MM.1S (cell line): ENCODE measurements at regions not wholly inside any gene's neighbourhood (a gene's known extent, or its start where the extent isn't known, plus 50 kb on each side); places are given as distances from the start of the nearest gene placed in this dataset.

Experiments used
- DNase-seq: peaks from one replicate; pipeline ENCODE4 v3.0.0-alpha.2; 2015
- H2AFZ ChIP-seq: fragments of 300-600 bp; sonication (generic); 2 replicates; pipeline ENCODE4 v1.6.0; 2016; ENCODE audit warnings: antibody characterized with exemption, low read length
- H3F3A ChIP-seq: fragments of 300-600 bp; sonication (generic); 2 replicates; pipeline ENCODE4 v1.6.1; 2016; ENCODE audit warnings: mild to moderate bottlenecking, antibody characterized with exemption, low read length, moderate library complexity, mixed read lengths; ENCODE audit not compliant: insufficient read depth
- H3K27ac ChIP-seq: fragments of 300-600 bp; sonication (generic); 2 replicates; pipeline ENCODE4 v1.5.1; 2016; ENCODE audit warnings: mild to moderate bottlenecking, low read length
- H3K27me3 ChIP-seq: fragments of 300-600 bp; sonication (generic); replicated peaks from 2 replicates; pipeline ENCODE4 v1.6.0; 2016; ENCODE audit warnings: low read length; ENCODE audit not compliant: insufficient read depth
- H3K36me3 ChIP-seq: fragments of 300-600 bp; sonication (generic); replicated peaks from 2 replicates; pipeline ENCODE4 v1.6.1; 2016; ENCODE audit warnings: mild to moderate bottlenecking, low read length, mixed read lengths; ENCODE audit not compliant: insufficient read depth
- H3K4me1 ChIP-seq: fragments of 300-600 bp; sonication (generic); 2 replicates; pipeline ENCODE4 v1.6.1; 2016; ENCODE audit warnings: low read length, mixed read lengths
- H3K4me2 ChIP-seq: fragments of 300-600 bp; sonication (generic); 2 replicates; pipeline ENCODE4 v1.6.0; 2016; ENCODE audit warnings: low read depth, low read length
- H3K4me3 ChIP-seq: fragments of 300-600 bp; sonication (generic); 2 replicates; pipeline ENCODE4 v1.5.1; 2016; ENCODE audit warnings: low read length, mixed read lengths
- H3K79me2 ChIP-seq: fragments of 300-600 bp; sonication (generic); 2 replicates; pipeline ENCODE4 v1.6.1; 2016; ENCODE audit warnings: mixed run types, low read length, mixed read lengths
- H3K9ac ChIP-seq: fragments of 300-600 bp; sonication (generic); 2 replicates; pipeline ENCODE4 v1.6.1; 2016; ENCODE audit warnings: low read length, mixed read lengths
- H3K9me2 ChIP-seq: fragments of 300-600 bp; sonication (generic); replicated peaks from 2 replicates; pipeline ENCODE4 v1.6.1; 2016; ENCODE audit warnings: mild to moderate bottlenecking, low read length, mixed read lengths; ENCODE audit not compliant: insufficient read depth
- H3K9me3 ChIP-seq: fragments of 300-600 bp; sonication (generic); replicated peaks from 2 replicates; pipeline ENCODE4 v1.6.1; 2016; ENCODE audit warnings: mild to moderate bottlenecking, low read length, mixed read lengths; ENCODE audit not compliant: insufficient read depth
- H4K20me1 ChIP-seq: fragments of 300-600 bp; sonication (generic); 2 replicates; pipeline ENCODE4 v1.6.1; 2016; ENCODE audit warnings: mild to moderate bottlenecking, low read length, moderate library complexity, mixed read lengths; ENCODE audit not compliant: insufficient read depth
- EZH2 ChIP-seq: fragments of 300-600 bp; sonication (generic); optimal IDR thresholded peaks from 2 replicates; pipeline ENCODE3; 2017; ENCODE audit warnings: low read depth, mild to moderate bottlenecking, antibody characterized with exemption, low read length, mixed read lengths
- EZH2phosphoT487 ChIP-seq: fragments of 300-600 bp; sonication (generic); IDR thresholded peaks from 2 replicates; pipeline ENCODE4 v1.6.1; 2018; ENCODE audit warnings: antibody characterized with exemption, low read length
- TF ChIP-seq, protein P1 (sequence below): fragments of 300-600 bp; sonication (generic); IDR thresholded peaks from 2 replicates; pipeline ENCODE4 v1.5.1; 2016; ENCODE audit warnings: antibody characterized with exemption, low read length, mixed read lengths

DNA sequence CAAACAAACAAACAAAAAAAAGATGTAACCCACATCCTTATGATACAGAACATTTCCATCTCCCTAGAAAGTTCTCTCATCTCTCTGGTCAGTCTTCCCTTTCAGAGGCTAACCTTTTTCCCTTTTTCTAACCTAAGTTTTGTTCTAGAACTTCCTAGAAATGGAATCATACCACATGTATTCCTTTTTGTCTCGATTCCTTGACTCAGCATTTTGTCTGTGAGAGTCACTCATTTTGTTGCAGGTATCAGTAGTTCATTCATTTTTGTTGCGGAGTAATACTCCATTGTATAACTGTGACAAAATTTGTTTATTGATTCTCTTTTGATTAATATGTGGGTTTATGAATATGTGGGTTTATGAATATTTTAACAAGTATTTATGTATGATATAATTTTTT, 400.0 kb upstream of the PDE4D start:
- no peak overlapping the region for H3K9ac ChIP-seq
- no peaks in the 10 kb centered on the region for H4K20me1 ChIP-seq
- H3K9me2 ChIP-seq: no peaks in the 10 kb centered on the region
- no peak overlapping the region for H2AFZ ChIP-seq
- no peaks in the 10 kb centered on the region for H3K9me3 ChIP-seq
- H3K79me2 ChIP-seq: no peaks in the 10 kb centered on the region
- H3K36me3 ChIP-seq: no peaks in the 10 kb centered on the region
- H3K4me3 ChIP-seq: no peak overlapping the region
- no peaks in the 10 kb centered on the region for H3F3A ChIP-seq
- no peaks in the 10 kb centered on the region for H3K27me3 ChIP-seq
- H3K4me1 ChIP-seq: no peaks in the 10 kb centered on the region
- H3K4me2 ChIP-seq: no peak overlapping the region
- H3K27ac ChIP-seq: no peak overlapping the region
- TF ChIP-seq EZH2phosphoT487: no peak
- TF ChIP-seq EZH2: no peak
- TF ChIP-seq, protein P1, sequence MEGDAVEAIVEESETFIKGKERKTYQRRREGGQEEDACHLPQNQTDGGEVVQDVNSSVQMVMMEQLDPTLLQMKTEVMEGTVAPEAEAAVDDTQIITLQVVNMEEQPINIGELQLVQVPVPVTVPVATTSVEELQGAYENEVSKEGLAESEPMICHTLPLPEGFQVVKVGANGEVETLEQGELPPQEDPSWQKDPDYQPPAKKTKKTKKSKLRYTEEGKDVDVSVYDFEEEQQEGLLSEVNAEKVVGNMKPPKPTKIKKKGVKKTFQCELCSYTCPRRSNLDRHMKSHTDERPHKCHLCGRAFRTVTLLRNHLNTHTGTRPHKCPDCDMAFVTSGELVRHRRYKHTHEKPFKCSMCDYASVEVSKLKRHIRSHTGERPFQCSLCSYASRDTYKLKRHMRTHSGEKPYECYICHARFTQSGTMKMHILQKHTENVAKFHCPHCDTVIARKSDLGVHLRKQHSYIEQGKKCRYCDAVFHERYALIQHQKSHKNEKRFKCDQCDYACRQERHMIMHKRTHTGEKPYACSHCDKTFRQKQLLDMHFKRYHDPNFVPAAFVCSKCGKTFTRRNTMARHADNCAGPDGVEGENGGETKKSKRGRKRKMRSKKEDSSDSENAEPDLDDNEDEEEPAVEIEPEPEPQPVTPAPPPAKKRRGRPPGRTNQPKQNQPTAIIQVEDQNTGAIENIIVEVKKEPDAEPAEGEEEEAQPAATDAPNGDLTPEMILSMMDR: no peak
- DNase-seq: no peak

DNA sequence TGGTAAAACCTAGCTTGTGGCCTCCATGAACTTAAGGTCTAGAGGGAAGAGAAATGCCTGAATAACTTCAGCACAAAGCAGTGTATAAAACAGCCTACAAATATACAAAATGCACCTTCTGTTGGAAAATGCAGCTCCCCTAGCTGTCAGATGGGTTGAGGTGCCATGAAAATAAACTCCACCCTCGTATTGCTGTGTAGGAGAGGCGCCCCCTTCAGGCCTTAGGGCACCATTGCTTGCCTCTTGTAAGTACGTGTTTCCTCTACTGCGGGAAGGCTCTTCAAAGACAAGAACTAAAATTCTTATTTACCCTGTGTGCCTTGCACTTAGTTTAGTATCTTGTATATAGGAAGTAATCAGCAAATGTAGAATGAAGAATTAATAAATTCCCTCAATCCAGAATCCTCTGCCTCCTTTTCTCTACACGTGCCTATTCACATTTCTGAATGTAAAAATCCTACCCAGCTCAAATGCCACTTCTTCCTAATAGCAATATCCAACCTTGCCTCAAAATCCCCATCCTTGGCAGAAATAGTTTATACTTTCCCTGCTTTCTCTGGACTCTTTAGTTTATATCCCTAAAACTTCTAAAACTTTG, 393.7 kb upstream of the PDE4D start:
- Histone ChIP-seq H3K4me1 (no peaks in the 10 kb centered on the region), H3K27me3 (no peaks in the 10 kb centered on the region), H3K4me3 (no peak overlapping the region), H3K36me3 (no peaks in the 10 kb centered on the region), H3K9me3 (no peaks in the 10 kb centered on the region), H3K79me2 (no peaks in the 10 kb centered on the region), H3K9me2 (no peaks in the 10 kb centered on the region), H3K27ac (no peak overlapping the region), H2AFZ (no peak overlapping the region), H3F3A (no peaks in the 10 kb centered on the region), H3K4me2 (no peak overlapping the region), H3K9ac (no peak overlapping the region), H4K20me1 (no peaks in the 10 kb centered on the region)
- peak; percentile 72 for DNase-seq
- no peak for TF ChIP-seq EZH2
- TF ChIP-seq EZH2phosphoT487: no peak
- TF ChIP-seq, protein P1: peak; percentile 76

DNA sequence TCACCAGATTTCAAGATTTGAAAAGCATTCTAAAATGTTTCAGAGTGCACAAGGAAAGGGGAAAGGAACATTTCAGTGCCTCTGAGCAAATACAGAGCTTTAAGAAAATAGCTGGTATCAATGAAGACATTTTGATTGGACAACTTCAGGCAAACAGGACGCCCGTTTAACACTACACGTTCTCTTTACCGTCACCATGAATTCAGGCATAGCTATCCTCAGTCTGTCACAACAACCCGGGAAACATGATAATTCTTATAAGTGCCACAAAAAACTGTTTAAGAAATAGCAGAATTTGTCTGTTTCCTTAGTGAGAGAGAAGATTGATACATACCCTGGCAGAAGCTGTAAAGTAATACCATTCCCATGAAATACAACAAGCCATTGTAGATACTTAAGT, 392.4 kb upstream of the PDE4D start:
- H3K27ac ChIP-seq: no peak overlapping the region
- no peaks in the 10 kb centered on the region for H3K4me1 ChIP-seq
- H3K79me2 ChIP-seq: no peaks in the 10 kb centered on the region
- DNase-seq: no peak
- no peaks in the 10 kb centered on the region for H3K36me3 ChIP-seq
- no peak overlapping the region for H3K4me3 ChIP-seq
- H3F3A ChIP-seq: no peaks in the 10 kb centered on the region
- H3K9me2 ChIP-seq: no peaks in the 10 kb centered on the region
- H2AFZ ChIP-seq: no peak overlapping the region
- H3K9me3 ChIP-seq: no peaks in the 10 kb centered on the region
- H4K20me1 ChIP-seq: no peaks in the 10 kb centered on the region
- no peaks in the 10 kb centered on the region for H3K27me3 ChIP-seq
- TF ChIP-seq, protein P1: no peak
- no peak for TF ChIP-seq EZH2phosphoT487
- TF ChIP-seq EZH2: no peak
- no peak overlapping the region for H3K4me2 ChIP-seq
- no peak overlapping the region for H3K9ac ChIP-seq
